SK-N-SH (cell line): ENCODE measurements at regions not wholly inside any gene's neighbourhood (a gene's known extent, or its start where the extent isn't known, plus 50 kb on each side); places are given as distances from the start of the nearest gene placed in this dataset.

ENCODE experiments used
- CTCF ChIA-PET: fragments of 300-600, 350-600 bp; formaldehyde crosslinking; extraction: SDS; loops from one replicate; lab custom pipeline; 2021; lab: Yijun Ruan, JAX
- POLR2A ChIA-PET: fragments of 350-600 bp; sonication (Branson Sonifier 250); formaldehyde crosslinking; extraction: SDS; loops from one replicate; lab custom pipeline; 2020; ENCODE audit warnings: antibody characterized with exemption, inconsistent platforms; lab: Yijun Ruan, JAX
- DNase-seq: peaks from one replicate; pipeline ENCODE4 v3.0.0; 2012
- H2AFZ ChIP-seq: fragments of 200-600 bp; sonication (generic); 2 replicates; pipeline ENCODE4 v1.8.1; 2016; ENCODE audit warnings: antibody characterized with exemption, mild to moderate bottlenecking, low read depth
- H3F3A ChIP-seq: fragments of 200-600 bp; sonication (generic); replicated peaks from 2 replicates; pipeline ENCODE3; 2016; ENCODE audit warnings: antibody characterized with exemption, mild to moderate bottlenecking; ENCODE audit not compliant: insufficient read depth
- H3K27ac ChIP-seq, 2 experiments: fragments of 200-500 bp in 1 of 2; fragments of 200-600 bp in 1 of 2; sonication (Bioruptor generic) in 1 of 2; sonication (generic), shearing (Covaris generic) in 1 of 2; 2 replicates each; pipeline versions ENCODE4 v1.5.1 to v1.6.1; 2014 to 2016; ENCODE audit warnings: low read depth in 2 of 2, inconsistent platforms in 1 of 2, low read length in 1 of 2, mild to moderate bottlenecking in 1 of 2, mixed read lengths in 1 of 2
- H3K27me3 ChIP-seq: fragments of 200-600 bp; sonication (generic), shearing (Covaris generic); 2 replicates; pipeline ENCODE4 v1.6.1; 2016; ENCODE audit warnings: mixed run types; ENCODE audit not compliant: insufficient read depth
- H3K36me3 ChIP-seq, 2 experiments: fragments of 200-500 bp in 1 of 2; fragments of 200-600 bp in 1 of 2; sonication (Bioruptor generic) in 1 of 2; sonication (generic) in 1 of 2; replicated peaks in 1 of 2; 2 replicates each; pipeline versions ENCODE3 to v1.5.1; 2014 to 2016; ENCODE audit warnings: low read length in 1 of 2, mild to moderate bottlenecking in 1 of 2; ENCODE audit not compliant: insufficient read depth in 2 of 2, control insufficient read depth in 1 of 2
- H3K4me1 ChIP-seq, 2 experiments: fragments of 200-500 bp in 1 of 2; fragments of 200-600 bp in 1 of 2; sonication (Bioruptor generic) in 1 of 2; sonication (generic), shearing (Covaris generic) in 1 of 2; 2 replicates each; pipeline versions ENCODE4 v1.5.1 to v1.6.1; 2014 to 2016; ENCODE audit warnings: low read depth in 1 of 2, low read length in 1 of 2, mixed run types in 1 of 2; ENCODE audit not compliant: insufficient read depth in 2 of 2, control insufficient read depth in 1 of 2
- H3K4me2 ChIP-seq: fragments of 200-600 bp; sonication (generic), shearing (Covaris generic); 2 replicates; pipeline ENCODE4 v1.6.1; 2017; ENCODE audit warnings: mixed run types
- H3K4me3 ChIP-seq, 2 experiments: fragments of 200-500 bp in 1 of 2; fragments of 200-600 bp in 1 of 2; sonication (Bioruptor generic) in 1 of 2; sonication (generic), shearing (Covaris generic) in 1 of 2; 2 replicates each; pipeline versions ENCODE4 v1.5.1 to v1.8.1; 2014 to 2016; ENCODE audit warnings: low read depth in 2 of 2, inconsistent platforms in 1 of 2, low read length in 1 of 2, mild to moderate bottlenecking in 1 of 2, mixed read lengths in 1 of 2, moderate library complexity in 1 of 2
- H3K79me2 ChIP-seq: fragments of 200-600 bp; sonication (generic); 2 replicates; pipeline ENCODE4 v1.8.1; 2017; ENCODE audit warnings: mild to moderate bottlenecking; ENCODE audit not compliant: insufficient read depth
- H3K9ac ChIP-seq: fragments of 200-600 bp; sonication (generic); 2 replicates; pipeline ENCODE4 v1.6.1; 2017; ENCODE audit warnings: mixed run types
- H3K9me2 ChIP-seq: fragments of 200-600 bp; sonication (generic); 2 replicates; pipeline ENCODE4 v1.6.1; 2017; ENCODE audit warnings: mixed run types
- H3K9me3 ChIP-seq: fragments of 200-600 bp; sonication (generic); 2 replicates; pipeline ENCODE4 v1.6.1; 2017; ENCODE audit warnings: mixed run types, mild to moderate bottlenecking, moderate library complexity
- H4K20me1 ChIP-seq: fragments of 200-600 bp; sonication (generic); 2 replicates; pipeline ENCODE4 v1.6.1; 2017; ENCODE audit warnings: mild to moderate bottlenecking, mixed run types; ENCODE audit not compliant: insufficient read depth
- ELF1 ChIP-seq: IDR thresholded peaks from 2 replicates; pipeline ENCODE4 v1.4.0; 2012
- EP300 ChIP-seq, 2 experiments: IDR thresholded peaks; 2 replicates each; pipeline versions ENCODE4 v1.4.0 to v1.6.1; 2012; ENCODE audit warnings: borderline replicate concordance in 1 of 2, low read depth in 1 of 2, low read length in 1 of 2
- EZH2phosphoT487 ChIP-seq: fragments of 200-600 bp; sonication (generic); IDR thresholded peaks from 2 replicates; pipeline ENCODE4 v1.6.1; 2017; ENCODE audit warnings: low read depth, mixed run types, mild to moderate bottlenecking, antibody characterized with exemption, moderate library complexity, borderline replicate concordance
- FOSL2 ChIP-seq: IDR thresholded peaks from 2 replicates; pipeline ENCODE4 v1.4.0; 2012; ENCODE audit warnings: low read depth, mild to moderate bottlenecking, moderate library complexity, borderline replicate concordance
- FOXJ3 ChIP-seq: sonication (generic); formaldehyde crosslinking; IDR thresholded peaks from 2 replicates; pipeline ENCODE4 v1.5.1; 2020; ENCODE audit warnings: mild to moderate bottlenecking, missing genetic modification reagents
- GABPA ChIP-seq: IDR thresholded peaks from 2 replicates; pipeline ENCODE4 v1.4.0; 2012; ENCODE audit warnings: low read depth, mild to moderate bottlenecking
- JUND ChIP-seq: IDR thresholded peaks from 2 replicates; pipeline ENCODE4 v1.4.0; 2012
- NFIC ChIP-seq: IDR thresholded peaks from 2 replicates; pipeline ENCODE4 v1.4.0; 2012; ENCODE audit warnings: borderline replicate concordance
- RAD21 ChIP-seq: IDR thresholded peaks from 2 replicates; pipeline ENCODE4 v1.6.1; 2012; ENCODE audit warnings: mild to moderate bottlenecking, low read length
- RCOR1 ChIP-seq: fragments of 150-350 bp; IDR thresholded peaks from 2 replicates; pipeline ENCODE4 v1.6.1; 2017; ENCODE audit warnings: antibody characterized with exemption, low read length
- TEAD4 ChIP-seq: IDR thresholded peaks from 2 replicates; pipeline ENCODE4 v1.4.0; 2012; ENCODE audit warnings: mild to moderate bottlenecking, borderline replicate concordance; ENCODE audit not compliant: insufficient read depth
- YY1 ChIP-seq: IDR thresholded peaks from 2 replicates; pipeline ENCODE4 v1.4.0; 2012; ENCODE audit warnings: low read depth, mild to moderate bottlenecking
- WGBS: methylation state at CpG from one replicate; pipeline ENCODE4 v1.1.6; 2017; ENCODE audit warnings: low lambda C conversion rate; 5-methylcytosine and 5-hydroxymethylcytosine counted together
- TF ChIP-seq, protein P1 (sequence below): IDR thresholded peaks from 2 replicates; pipeline ENCODE4 v1.4.0; 2012; ENCODE audit warnings: low read depth, borderline replicate concordance
- TF ChIP-seq, protein P2 (sequence below): fragments of 150-350 bp; IDR thresholded peaks from 2 replicates; pipeline ENCODE4 v1.6.1; 2016; ENCODE audit warnings: mild to moderate bottlenecking, low read depth, low read length
- TF ChIP-seq, protein P3 (sequence below): fragments of 200-600 bp; sonication (generic); IDR thresholded peaks from 2 replicates; pipeline ENCODE4 v1.6.1; 2017; ENCODE audit warnings: antibody characterized with exemption, mild to moderate bottlenecking, moderate library complexity
- TF ChIP-seq, protein P4 (sequence below): fragments of 150-350 bp; IDR thresholded peaks from 2 replicates; pipeline ENCODE4 v1.6.1; 2017; ENCODE audit warnings: antibody characterized with exemption, low read length, low read depth, borderline replicate concordance
- TF ChIP-seq, protein P5 (sequence below): IDR thresholded peaks from 2 replicates; pipeline ENCODE4; 2012

DNA sequence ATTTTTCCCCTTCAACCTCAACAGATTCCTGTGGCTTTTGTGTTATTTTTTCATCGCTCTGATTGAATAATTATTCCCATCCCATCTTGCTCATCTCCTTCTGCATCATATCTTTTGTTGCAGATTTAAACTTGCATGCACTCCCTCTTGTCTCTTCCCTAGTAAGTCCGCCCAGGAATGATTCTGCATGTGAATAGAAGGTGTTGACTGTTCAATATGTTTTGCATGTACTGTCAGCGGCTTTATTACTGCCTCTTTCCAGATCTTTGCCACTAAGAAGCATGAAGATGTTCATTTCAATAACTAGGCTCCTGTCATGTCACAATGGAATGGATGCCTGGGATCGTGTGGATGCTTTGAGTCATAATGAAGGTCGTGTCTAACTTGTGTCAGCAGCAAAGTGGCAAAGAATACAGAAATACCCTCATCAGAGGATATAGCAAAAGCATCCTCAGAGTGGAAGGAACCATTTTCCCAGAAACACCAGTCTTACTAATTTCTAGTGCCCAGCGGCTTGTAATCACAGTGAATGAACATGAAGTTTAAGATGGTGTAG, 62.6 kb upstream of the SEM1 start:
- Histone ChIP-seq H3K9me3 (no peaks in the 10 kb centered on the region), H3K4me3 (no peak overlapping the region), H3K9me2 (no peaks in the 10 kb centered on the region), H3K27me3 (no peaks in the 10 kb centered on the region), H3K79me2 (no peaks in the 10 kb centered on the region), H2AFZ (no peak overlapping the region), H3K4me2 (no peak overlapping the region), H3K27ac (no peak overlapping the region), H4K20me1 (no peaks in the 10 kb centered on the region), H3F3A (no peaks in the 10 kb centered on the region), H3K36me3 (no peaks in the 10 kb centered on the region), H3K4me1 (peaks cover 0 to 15% of the 10 kb centered on the region in 2 experiments; a peak in 2 of 4 replicates), H3K9ac (no peak overlapping the region)
- ChIA-PET POLR2A (no interaction called here), CTCF (no interaction called here)
- TF ChIP-seq, protein P1, sequence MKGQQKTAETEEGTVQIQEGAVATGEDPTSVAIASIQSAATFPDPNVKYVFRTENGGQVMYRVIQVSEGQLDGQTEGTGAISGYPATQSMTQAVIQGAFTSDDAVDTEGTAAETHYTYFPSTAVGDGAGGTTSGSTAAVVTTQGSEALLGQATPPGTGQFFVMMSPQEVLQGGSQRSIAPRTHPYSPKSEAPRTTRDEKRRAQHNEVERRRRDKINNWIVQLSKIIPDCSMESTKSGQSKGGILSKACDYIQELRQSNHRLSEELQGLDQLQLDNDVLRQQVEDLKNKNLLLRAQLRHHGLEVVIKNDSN: no peak
- TF ChIP-seq TEAD4 (no peak), EP300 (IDR thresholded peaks at IDR 0.05; ENCODE audit: borderline replicate concordance in 1 of 2, low read depth in 1 of 2, low read length in 1 of 2) (no peak), RCOR1 (no peak), EZH2phosphoT487 (no peak), JUND (no peak), ELF1 (no peak), NFIC (no peak), GABPA (no peak), FOSL2 (no peak), YY1 (no peak), FOXJ3 (CRISPR knock-in tag) (no peak), RAD21 (no peak)
- TF ChIP-seq, protein P2, sequence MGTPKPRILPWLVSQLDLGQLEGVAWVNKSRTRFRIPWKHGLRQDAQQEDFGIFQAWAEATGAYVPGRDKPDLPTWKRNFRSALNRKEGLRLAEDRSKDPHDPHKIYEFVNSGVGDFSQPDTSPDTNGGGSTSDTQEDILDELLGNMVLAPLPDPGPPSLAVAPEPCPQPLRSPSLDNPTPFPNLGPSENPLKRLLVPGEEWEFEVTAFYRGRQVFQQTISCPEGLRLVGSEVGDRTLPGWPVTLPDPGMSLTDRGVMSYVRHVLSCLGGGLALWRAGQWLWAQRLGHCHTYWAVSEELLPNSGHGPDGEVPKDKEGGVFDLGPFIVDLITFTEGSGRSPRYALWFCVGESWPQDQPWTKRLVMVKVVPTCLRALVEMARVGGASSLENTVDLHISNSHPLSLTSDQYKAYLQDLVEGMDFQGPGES: no peak
- TF ChIP-seq, protein P3, sequence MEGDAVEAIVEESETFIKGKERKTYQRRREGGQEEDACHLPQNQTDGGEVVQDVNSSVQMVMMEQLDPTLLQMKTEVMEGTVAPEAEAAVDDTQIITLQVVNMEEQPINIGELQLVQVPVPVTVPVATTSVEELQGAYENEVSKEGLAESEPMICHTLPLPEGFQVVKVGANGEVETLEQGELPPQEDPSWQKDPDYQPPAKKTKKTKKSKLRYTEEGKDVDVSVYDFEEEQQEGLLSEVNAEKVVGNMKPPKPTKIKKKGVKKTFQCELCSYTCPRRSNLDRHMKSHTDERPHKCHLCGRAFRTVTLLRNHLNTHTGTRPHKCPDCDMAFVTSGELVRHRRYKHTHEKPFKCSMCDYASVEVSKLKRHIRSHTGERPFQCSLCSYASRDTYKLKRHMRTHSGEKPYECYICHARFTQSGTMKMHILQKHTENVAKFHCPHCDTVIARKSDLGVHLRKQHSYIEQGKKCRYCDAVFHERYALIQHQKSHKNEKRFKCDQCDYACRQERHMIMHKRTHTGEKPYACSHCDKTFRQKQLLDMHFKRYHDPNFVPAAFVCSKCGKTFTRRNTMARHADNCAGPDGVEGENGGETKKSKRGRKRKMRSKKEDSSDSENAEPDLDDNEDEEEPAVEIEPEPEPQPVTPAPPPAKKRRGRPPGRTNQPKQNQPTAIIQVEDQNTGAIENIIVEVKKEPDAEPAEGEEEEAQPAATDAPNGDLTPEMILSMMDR: no peak
- TF ChIP-seq, protein P4, sequence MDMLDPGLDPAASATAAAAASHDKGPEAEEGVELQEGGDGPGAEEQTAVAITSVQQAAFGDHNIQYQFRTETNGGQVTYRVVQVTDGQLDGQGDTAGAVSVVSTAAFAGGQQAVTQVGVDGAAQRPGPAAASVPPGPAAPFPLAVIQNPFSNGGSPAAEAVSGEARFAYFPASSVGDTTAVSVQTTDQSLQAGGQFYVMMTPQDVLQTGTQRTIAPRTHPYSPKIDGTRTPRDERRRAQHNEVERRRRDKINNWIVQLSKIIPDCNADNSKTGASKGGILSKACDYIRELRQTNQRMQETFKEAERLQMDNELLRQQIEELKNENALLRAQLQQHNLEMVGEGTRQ: no peak
- TF ChIP-seq, protein P5, sequence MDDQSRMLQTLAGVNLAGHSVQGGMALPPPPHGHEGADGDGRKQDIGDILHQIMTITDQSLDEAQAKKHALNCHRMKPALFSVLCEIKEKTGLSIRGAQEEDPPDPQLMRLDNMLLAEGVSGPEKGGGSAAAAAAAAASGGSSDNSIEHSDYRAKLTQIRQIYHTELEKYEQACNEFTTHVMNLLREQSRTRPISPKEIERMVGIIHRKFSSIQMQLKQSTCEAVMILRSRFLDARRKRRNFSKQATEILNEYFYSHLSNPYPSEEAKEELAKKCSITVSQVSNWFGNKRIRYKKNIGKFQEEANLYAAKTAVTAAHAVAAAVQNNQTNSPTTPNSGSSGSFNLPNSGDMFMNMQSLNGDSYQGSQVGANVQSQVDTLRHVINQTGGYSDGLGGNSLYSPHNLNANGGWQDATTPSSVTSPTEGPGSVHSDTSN: no peak
- 25% methylated on average over 6 of the region's 6 CpGs for WGBS
- DNase-seq: no peak
